Body of pancreas (tissue), 4 donors: ENCODE measurements at regions not wholly inside any gene's neighbourhood (a gene's known extent, or its start where the extent isn't known, plus 50 kb on each side); places are given as distances from the start of the nearest gene placed in this dataset.

Experiments
- ATAC-seq: fragments of 150-250 bp; one replicate; pipeline ENCODE4 v1.9.1; 2016
- DNase-seq, 4 donors: peaks; one replicate each; pipeline ENCODE4 v3.0.0-alpha.2; 2019
- H3K27ac ChIP-seq, 4 donors: fragments of 200-600 bp; sonication (generic); 1 replicate in 3 of 4; 2 replicates in 1 of 4; pipeline versions ENCODE4 v1.5.1 to v1.6.1; 2016 to 2019; ENCODE audit warnings: mild to moderate bottlenecking in 1 of 4, mixed read lengths in 1 of 4, moderate library complexity in 1 of 4
- H3K27me3 ChIP-seq, 2 donors: fragments of 200-600 bp; sonication (generic); one replicate each; pipeline ENCODE4 v1.6.0; 2016; ENCODE audit warnings: mild to moderate bottlenecking in 1 of 2
- H3K36me3 ChIP-seq, 2 donors: fragments of 200-600 bp; sonication (generic); replicated peaks in 1 of 2; 2 replicates each; pipeline ENCODE4 v1.5.1; 2016; ENCODE audit warnings: low read depth in 2 of 2; ENCODE audit not compliant: insufficient read depth in 1 of 2
- H3K4me1 ChIP-seq: fragments of 200-600 bp; sonication (generic); one replicate; pipeline ENCODE4 v1.6.0; 2016
- H3K4me3 ChIP-seq, 2 donors: fragments of 200-600 bp; sonication (generic); 1 replicate in 1 of 2; 2 replicates in 1 of 2; pipeline ENCODE4 v1.5.1; 2016 to 2019
- H3K9me3 ChIP-seq, 3 donors: fragments of 200-600 bp; sonication (generic); 1 replicate in 2 of 3; 2 replicates in 1 of 3; pipeline ENCODE4 v1.5.1; 2016
- POLR2A ChIP-seq, 3 donors: fragments of 450-650 bp; IDR thresholded peaks; one replicate each; pipeline ENCODE4 v1.6.1; 2016; ENCODE audit warnings: antibody characterized with exemption in 3 of 3, mild to moderate bottlenecking in 2 of 3
- WGBS, 2 donors: methylation state at CpG; one replicate each; pipeline ENCODE4 v1.1.5; 2017; 5-methylcytosine and 5-hydroxymethylcytosine counted together
- intact Hi-C: fragments of 100-400 bp; cut with DNase I; formaldehyde crosslinking; loops from one replicate; pipeline ENCODE4 v1.15.1; 2023
- TF ChIP-seq, protein P1 (sequence below), 7 experiments: fragments of 450-650 bp in 4 of 7; fragments of 200-600 bp in 3 of 7; sonication (generic) in 3 of 7; IDR thresholded peaks; one replicate each; pipeline ENCODE4 v1.5.1; 2016 to 2019; ENCODE audit warnings: antibody characterized with exemption in 7 of 7

DNA sequence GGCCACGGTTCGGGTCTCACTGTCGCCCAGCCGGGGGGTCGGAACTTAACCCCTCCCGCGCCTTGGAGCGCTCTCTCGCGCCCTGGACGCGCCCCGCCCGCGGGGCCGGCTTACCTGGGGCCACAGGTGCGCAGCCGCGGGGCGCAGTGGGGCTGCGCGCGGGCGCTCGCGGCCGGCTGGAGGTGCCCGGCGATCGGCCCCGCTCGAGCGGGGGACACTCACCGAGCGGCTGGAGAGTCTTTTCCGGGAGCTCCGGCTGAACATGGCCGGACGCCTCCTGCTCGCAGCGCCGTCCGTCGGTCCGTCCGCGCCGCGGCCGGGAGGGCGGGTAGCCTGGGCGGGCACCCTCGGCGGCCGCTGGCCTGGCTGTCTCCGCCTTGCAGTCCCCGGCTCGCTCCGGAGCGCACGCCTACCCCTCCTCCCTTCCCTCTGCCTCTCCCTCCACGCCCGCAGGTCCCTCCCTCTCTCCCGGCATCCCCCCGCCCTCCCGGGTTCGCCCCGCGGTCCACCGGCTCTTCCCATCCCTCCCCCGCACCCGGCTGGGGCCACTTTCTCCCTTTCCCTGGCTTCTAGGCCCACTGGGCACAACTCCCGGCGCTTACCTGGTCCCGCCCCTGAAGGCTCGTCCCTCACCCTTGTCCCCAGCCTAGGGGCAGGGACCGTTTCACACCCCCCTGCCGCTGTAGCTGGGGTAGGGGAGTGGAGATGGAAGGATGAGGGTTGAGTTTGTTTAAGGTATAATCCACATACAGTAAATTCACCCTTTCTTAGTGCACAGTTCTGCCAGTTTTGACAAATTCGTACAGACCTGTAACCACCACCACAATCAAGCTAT is 220.1 kb upstream of the PRICKLE2 start:
- Histone ChIP-seq H3K27me3 (no peaks in the 10 kb centered on the region), H3K4me1 (peaks cover 45% of the 10 kb centered on the region), H3K9me3 (no peaks in the 10 kb centered on the region), H3K27ac (peak overlapping the region in 3 of 4 donors; percentile 22 to 35 (median 32)), H3K36me3 (no peaks in the 10 kb centered on the region), H3K4me3 (peak overlapping the region; percentile 16 to 40)
- intact Hi-C loops = no loop called here
- WGBS, 2 donors = 2 to 13% methylated on average over 13 to 65 of the region's 79 CpGs
- DNase-seq = peak; percentile 48 to 70 (median 62)
- TF ChIP-seq, protein P1, sequence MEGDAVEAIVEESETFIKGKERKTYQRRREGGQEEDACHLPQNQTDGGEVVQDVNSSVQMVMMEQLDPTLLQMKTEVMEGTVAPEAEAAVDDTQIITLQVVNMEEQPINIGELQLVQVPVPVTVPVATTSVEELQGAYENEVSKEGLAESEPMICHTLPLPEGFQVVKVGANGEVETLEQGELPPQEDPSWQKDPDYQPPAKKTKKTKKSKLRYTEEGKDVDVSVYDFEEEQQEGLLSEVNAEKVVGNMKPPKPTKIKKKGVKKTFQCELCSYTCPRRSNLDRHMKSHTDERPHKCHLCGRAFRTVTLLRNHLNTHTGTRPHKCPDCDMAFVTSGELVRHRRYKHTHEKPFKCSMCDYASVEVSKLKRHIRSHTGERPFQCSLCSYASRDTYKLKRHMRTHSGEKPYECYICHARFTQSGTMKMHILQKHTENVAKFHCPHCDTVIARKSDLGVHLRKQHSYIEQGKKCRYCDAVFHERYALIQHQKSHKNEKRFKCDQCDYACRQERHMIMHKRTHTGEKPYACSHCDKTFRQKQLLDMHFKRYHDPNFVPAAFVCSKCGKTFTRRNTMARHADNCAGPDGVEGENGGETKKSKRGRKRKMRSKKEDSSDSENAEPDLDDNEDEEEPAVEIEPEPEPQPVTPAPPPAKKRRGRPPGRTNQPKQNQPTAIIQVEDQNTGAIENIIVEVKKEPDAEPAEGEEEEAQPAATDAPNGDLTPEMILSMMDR (IDR thresholded peaks at IDR 0.05) = no peak
- peak; percentile 16 to 41 (median 29) for TF ChIP-seq POLR2A (IDR thresholded peaks at IDR 0.05)
- peak; percentile 61 for ATAC-seq

DNA sequence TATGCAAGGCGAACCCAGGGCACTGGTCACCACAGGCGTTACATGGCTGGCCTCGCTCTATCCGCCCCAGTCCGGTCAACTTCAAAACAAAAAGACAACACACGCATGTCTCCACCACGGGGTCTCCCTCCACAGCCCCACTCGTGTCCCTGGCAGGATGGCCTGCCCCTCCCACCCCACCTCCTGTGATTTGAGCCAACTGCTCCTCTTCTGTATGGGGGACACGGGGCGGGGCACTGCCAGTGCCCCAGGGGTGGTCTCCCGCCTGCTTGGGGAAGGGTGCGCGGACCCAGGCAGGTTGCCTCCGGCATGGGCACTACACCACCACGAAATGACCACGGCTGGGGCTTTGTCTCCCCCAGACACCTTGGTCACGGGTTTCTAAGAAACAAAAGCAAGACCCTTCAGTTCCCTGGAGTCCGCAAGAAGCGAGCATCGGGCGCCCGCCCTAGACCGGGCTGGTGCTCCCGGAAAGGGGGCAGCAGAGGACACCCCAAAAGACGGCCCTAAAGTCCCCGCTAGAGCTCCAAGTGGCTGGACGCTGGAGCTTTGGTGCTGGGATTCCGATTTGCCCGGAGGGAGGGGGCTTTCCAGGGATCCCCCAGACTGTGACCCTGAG is 219.3 kb upstream of the PRICKLE2 start:
- WGBS, 2 donors = 8 to 12% methylated on average over 23 to 29 of the region's 29 CpGs
- TF ChIP-seq, protein P1 (IDR thresholded peaks at IDR 0.05) = no peak
- no peaks in the 10 kb centered on the region for H3K27me3 ChIP-seq
- no peaks in the 10 kb centered on the region for H3K9me3 ChIP-seq
- peak overlapping the region; percentile 16 to 40 for H3K4me3 ChIP-seq
- DNase-seq (peak in 2 of 4 donors; percentile 14 to 23), ATAC-seq (no peak)
- H3K4me1 ChIP-seq = peaks cover 52% of the 10 kb centered on the region
- H3K36me3 ChIP-seq = no peaks in the 10 kb centered on the region
- H3K27ac ChIP-seq = peak overlapping the region in 3 of 4 donors; percentile 22 to 32 (median 27)
- intact Hi-C loops = no loop called here

DNA sequence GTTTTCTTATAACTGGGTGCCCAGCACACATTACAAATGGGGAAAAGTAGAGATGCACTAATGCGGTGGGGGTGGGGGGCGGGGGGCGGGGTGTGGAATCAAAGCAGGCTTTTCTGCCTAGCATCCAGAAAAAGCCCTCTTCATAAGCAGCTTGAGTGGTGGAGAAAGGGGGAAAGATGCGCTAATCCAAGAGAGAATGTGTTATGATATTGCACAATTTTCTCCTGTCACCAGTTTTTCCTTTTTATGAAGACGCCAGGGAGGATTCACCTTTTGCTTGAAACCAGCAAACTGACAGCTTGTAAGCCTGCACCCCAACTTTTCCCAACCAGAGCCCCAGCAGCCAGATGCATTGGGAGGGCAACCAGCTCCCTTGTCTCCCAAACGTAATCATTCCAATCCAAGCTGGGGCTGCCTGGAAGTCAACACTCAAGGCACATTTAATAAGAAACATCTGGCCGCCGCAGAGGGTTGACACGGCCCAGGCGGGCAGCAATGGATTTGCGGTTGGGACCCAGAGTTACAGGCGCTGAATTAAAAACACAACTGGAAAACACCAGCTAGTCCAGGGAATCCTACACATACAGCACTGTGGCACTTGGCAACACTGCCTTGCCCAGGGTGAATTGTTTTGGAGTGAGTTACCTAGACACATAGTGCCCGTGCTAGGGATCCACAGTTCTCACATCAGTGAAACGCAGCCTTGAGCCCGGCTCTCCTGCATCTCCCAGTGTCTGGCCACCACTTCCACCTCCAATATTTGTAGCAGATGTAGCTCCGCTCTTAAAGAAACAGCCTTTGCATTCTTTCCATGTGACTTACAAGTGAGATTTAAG is 218.5 kb upstream of the PRICKLE2 start:
- H3K9me3 ChIP-seq = no peaks in the 10 kb centered on the region
- ATAC-seq = no peak
- 43 to 55% methylated on average over 16 of the region's 16 CpGs for WGBS, 2 donors
- H3K4me1 ChIP-seq = peaks cover 56% of the 10 kb centered on the region
- no peaks in the 10 kb centered on the region for H3K36me3 ChIP-seq
- H3K27ac ChIP-seq = peak overlapping the region in 3 of 4 donors; percentile 22 to 80 (median 27)
- DNase-seq = peak in 3 of 4 donors; percentile 15 to 36 (median 36)
- TF ChIP-seq, protein P1 (IDR thresholded peaks at IDR 0.05) = no peak
- TF ChIP-seq POLR2A (IDR thresholded peaks at IDR 0.05) = no peak
- no peak overlapping the region for H3K4me3 ChIP-seq
- H3K27me3 ChIP-seq = no peaks in the 10 kb centered on the region
- intact Hi-C loops = no loop called here

DNA sequence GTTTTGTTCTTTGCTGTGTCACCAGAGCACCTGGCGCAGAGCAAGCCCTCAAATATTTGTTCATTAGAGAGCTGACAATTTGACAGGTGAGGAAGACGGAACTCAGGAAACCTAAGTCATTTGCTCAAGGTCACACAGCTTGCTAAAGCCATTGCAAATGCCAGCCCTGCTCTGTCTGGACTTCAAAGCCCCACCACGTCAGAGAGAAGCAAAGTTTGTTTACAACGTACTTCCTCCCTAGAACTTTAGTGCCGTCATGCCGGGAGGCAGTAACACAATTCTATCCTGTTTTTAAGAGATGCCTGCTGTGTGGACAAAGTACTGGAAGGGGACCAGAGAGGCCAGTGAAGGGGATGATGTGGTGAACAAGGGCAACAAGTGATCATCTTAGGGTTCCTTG is 216.6 kb upstream of the PRICKLE2 start:
- H3K36me3 ChIP-seq = no peaks in the 10 kb centered on the region
- peaks cover 56% of the 10 kb centered on the region for H3K4me1 ChIP-seq
- intact Hi-C loops = no loop called here
- peak; percentile 56 to 88 (median 74) for DNase-seq
- no peaks in the 10 kb centered on the region for H3K9me3 ChIP-seq
- TF ChIP-seq, protein P1 (IDR thresholded peaks at IDR 0.05) = no peak
- no peak for TF ChIP-seq POLR2A (IDR thresholded peaks at IDR 0.05)
- peak; percentile 74 for ATAC-seq
- WGBS, 2 donors = 7 to 12% methylated on average over 6 of the region's 6 CpGs
- no peaks in the 10 kb centered on the region for H3K27me3 ChIP-seq
- peak overlapping the region; percentile 38 to 80 (median 66) for H3K27ac ChIP-seq
- H3K4me3 ChIP-seq = no peak overlapping the region
